Tibial nerve (tissue), 4 donors: ENCODE measurements at regions not wholly inside any gene's neighbourhood (a gene's known extent, or its start where the extent isn't known, plus 50 kb on each side); places are given as distances from the start of the nearest gene placed in this dataset.

Experiments
- CTCF ChIP-seq, 5 experiments: fragments of 200-600 bp in 3 of 5; fragments of 450-650 bp in 2 of 5; sonication (generic) in 3 of 5; IDR thresholded peaks; one replicate each; pipeline ENCODE4 v1.5.1; 2016 to 2019; ENCODE audit warnings: antibody characterized with exemption in 5 of 5, mild to moderate bottlenecking in 3 of 5, moderate library complexity in 2 of 5
- EP300 ChIP-seq, 2 donors: sonication (generic); formaldehyde crosslinking; IDR thresholded peaks; one replicate each; pipeline ENCODE4 v1.6.1; 2017; ENCODE audit warnings: antibody characterized with exemption in 2 of 2, mild to moderate bottlenecking in 1 of 2
- POLR2A ChIP-seq, 2 donors: fragments of 450-650 bp; IDR thresholded peaks; one replicate each; pipeline ENCODE4 v1.6.1; 2017; ENCODE audit warnings: antibody characterized with exemption in 2 of 2, mild to moderate bottlenecking in 2 of 2, moderate library complexity in 2 of 2

- TF ChIP-seq EP300 (IDR thresholded peaks at IDR 0.05): no peak
- no peak for TF ChIP-seq CTCF (IDR thresholded peaks at IDR 0.05)
- no peak for TF ChIP-seq POLR2A (IDR thresholded peaks at IDR 0.05)
These were observed 111.5 kb upstream of the BCL2L14 start for GRCh38 chr12:11959117-11959823.
